HCT116 (cell line): ENCODE measurements at regions not wholly inside any gene's neighbourhood (a gene's known extent, or its start where the extent isn't known, plus 50 kb on each side); places are given as distances from the start of the nearest gene placed in this dataset.

Experiments used
- ATAC-seq: fragments of 200-7000 bp; cut with Tn5 transposase; 2 replicates; pipeline ENCODE4 v1.9.1; 2020; ENCODE audit warnings: mild to moderate bottlenecking, moderate library complexity
- BruUV-seq: library from RNA; stranded (reverse); fragments of 400-500 nt; replicated peaks from 2 replicates; lab custom pipeline; 2021; lab: Mats Ljungman, UMichigan
- CTCF ChIA-PET: fragments of 300-600 bp; sonication (Branson Sonifier 250); formaldehyde crosslinking; loops from one replicate; lab custom pipeline; 2021; ENCODE audit warnings: antibody characterized with exemption; lab: Charles Lee
- POLR2A ChIA-PET: fragments of 300-600, 350-600 bp; sonication (Branson Sonifier 250); formaldehyde crosslinking; loops from one replicate; lab custom pipeline; 2021; ENCODE audit warnings: antibody characterized with exemption; lab: Charles Lee
- RAD21 ChIA-PET, 2 experiments: fragments of 300-600 bp; sonication (Branson Sonifier 250); formaldehyde crosslinking; loops; one replicate each; lab custom pipeline; 2023; ENCODE audit warnings: low total read pairs in 2 of 2; ENCODE audit not compliant: uncharacterized antibody in 2 of 2, unreplicated experiment in 2 of 2, low non-redundant PET in 1 of 2; lab: Charles Lee
- DNase-seq: peaks from one replicate; pipeline ENCODE4 v3.0.0-alpha.2; 2010; ENCODE audit warnings: low read depth, low spot score
- H2AFZ ChIP-seq: fragments of 200-600 bp; shearing (Covaris generic), sonication (generic); 2 replicates; pipeline ENCODE4 v1.6.1; 2017; ENCODE audit warnings: low read depth, mixed run types, mixed read lengths, antibody characterized with exemption, low read length; ENCODE audit not compliant: poor library complexity, severe bottlenecking
- H3K27ac ChIP-seq: 2 replicates; pipeline ENCODE4 v1.5.1; 2012; ENCODE audit warnings: low read depth, low read length
- H3K27me3 ChIP-seq: fragments of 200-600 bp; sonication (generic); 2 replicates; pipeline ENCODE4 v1.6.1; 2016; ENCODE audit warnings: mixed run types, low read length, mixed read lengths; ENCODE audit not compliant: insufficient read depth
- H3K36me3 ChIP-seq, 2 experiments: fragments of 200-500 bp in 1 of 2; fragments of 200-600 bp in 1 of 2; sonication (Bioruptor generic) in 1 of 2; sonication (generic) in 1 of 2; 2 replicates each; pipeline versions ENCODE4 v1.5.1 to v1.6.1; 2014 to 2016; ENCODE audit warnings: low read length in 2 of 2, inconsistent platforms in 1 of 2, mixed read lengths in 1 of 2, mixed run types in 1 of 2; ENCODE audit not compliant: insufficient read depth in 2 of 2, control insufficient read depth in 1 of 2
- H3K4me1 ChIP-seq, 2 experiments: fragments of 200-600 bp in 1 of 2; sonication (generic) in 1 of 2; 2 replicates each; pipeline versions ENCODE4 v1.5.1 to v1.6.1; 2012 to 2017; ENCODE audit warnings: low read length in 2 of 2, inconsistent platforms in 1 of 2, mild to moderate bottlenecking in 1 of 2, mixed read lengths in 1 of 2, mixed run types in 1 of 2, moderate library complexity in 1 of 2; ENCODE audit not compliant: insufficient read depth in 2 of 2, control insufficient read depth in 1 of 2
- H3K4me2 ChIP-seq: fragments of 200-600 bp; sonication (generic); 2 replicates; pipeline ENCODE4 v1.6.1; 2017; ENCODE audit warnings: mixed run types, low read length, mixed read lengths
- H3K4me3 ChIP-seq, 2 experiments: fragments of 200-600 bp in 1 of 2; sonication (generic) in 1 of 2; replicated peaks in 1 of 2; 2 replicates each; pipeline ENCODE4 v1.5.1; 2011 to 2016; ENCODE audit warnings: low read length in 2 of 2, control low read depth in 1 of 2, low read depth in 1 of 2, mild to moderate bottlenecking in 1 of 2, mixed read lengths in 1 of 2, mixed run types in 1 of 2
- H3K79me2 ChIP-seq: fragments of 200-600 bp; sonication (generic); 2 replicates; pipeline ENCODE4 v1.6.1; 2017; ENCODE audit warnings: mild to moderate bottlenecking, mixed run types, low read length, moderate library complexity, mixed read lengths; ENCODE audit not compliant: insufficient read depth
- H3K9ac ChIP-seq: fragments of 200-600 bp; sonication (generic); 2 replicates; pipeline ENCODE4 v1.6.1; 2016; ENCODE audit warnings: low read length, mixed read lengths
- H3K9me2 ChIP-seq: fragments of 200-600 bp; sonication (generic), shearing (Covaris generic); 2 replicates; pipeline ENCODE4 v1.6.1; 2017; ENCODE audit warnings: mixed run types, mild to moderate bottlenecking, moderate library complexity; ENCODE audit not compliant: insufficient read depth
- H3K9me3 ChIP-seq, 2 experiments: fragments of 200-500 bp in 1 of 2; fragments of 200-600 bp in 1 of 2; sonication (Bioruptor generic) in 1 of 2; sonication (generic) in 1 of 2; 2 replicates each; pipeline ENCODE4 v1.6.1; 2014 to 2017; ENCODE audit warnings: low read length in 2 of 2, mixed read lengths in 2 of 2, inconsistent platforms in 1 of 2, low read depth in 1 of 2, mild to moderate bottlenecking in 1 of 2, mixed run types in 1 of 2, moderate library complexity in 1 of 2; ENCODE audit not compliant: control insufficient read depth in 1 of 2, insufficient read depth in 1 of 2
- H4K20me1 ChIP-seq: fragments of 200-600 bp; sonication (generic), shearing (Covaris generic); 2 replicates; pipeline ENCODE4 v1.6.1; 2017; ENCODE audit warnings: mixed run types, mild to moderate bottlenecking, moderate library complexity; ENCODE audit not compliant: insufficient read depth
- ATF3 ChIP-seq: IDR thresholded peaks from 2 replicates; pipeline ENCODE4 v1.6.1; 2012
- CBX3 ChIP-seq: IDR thresholded peaks from 2 replicates; pipeline ENCODE4 v1.6.1; 2012; ENCODE audit warnings: low read depth
- CEBPB ChIP-seq: IDR thresholded peaks from 2 replicates; pipeline ENCODE4 v1.6.1; 2012; ENCODE audit warnings: low read depth
- CTCF ChIP-seq, 3 experiments: fragments of 200-600 bp in 1 of 3; sonication (generic) in 1 of 3; IDR thresholded peaks in 2 of 3; conservative IDR thresholded peaks in 1 of 3; 2 replicates each; pipeline ENCODE4 v1.5.1; 2012 to 2017; ENCODE audit warnings: low read depth in 2 of 3, low read length in 2 of 3, antibody characterized with exemption in 1 of 3, borderline replicate concordance in 1 of 3, control low read depth in 1 of 3, mild to moderate bottlenecking in 1 of 3, mixed read lengths in 1 of 3, mixed run types in 1 of 3, moderate library complexity in 1 of 3; ENCODE audit not compliant: insufficient read depth in 1 of 3
- EGR1 ChIP-seq: IDR thresholded peaks from 2 replicates; pipeline ENCODE4 v1.6.1; 2012; ENCODE audit warnings: low read depth
- EZH2phosphoT487 ChIP-seq: fragments of 200-600 bp; IDR thresholded peaks from 2 replicates; pipeline ENCODE4 v1.6.1; 2018; ENCODE audit warnings: antibody characterized with exemption, borderline replicate concordance
- FOSL1 ChIP-seq: IDR thresholded peaks from 2 replicates; pipeline ENCODE4 v1.6.1; 2012; ENCODE audit warnings: low read depth
- JUND ChIP-seq: IDR thresholded peaks from 2 replicates; pipeline ENCODE4 v1.6.1; 2012
- MAX ChIP-seq: IDR thresholded peaks from 2 replicates; pipeline ENCODE4 v1.6.1; 2012
- POLR2A ChIP-seq: IDR thresholded peaks from 2 replicates; pipeline ENCODE4 v1.7.0; 2011; ENCODE audit warnings: borderline replicate concordance; ENCODE audit not compliant: insufficient read depth, insufficient read length; ENCODE audit errors: extremely low read depth
- POLR2AphosphoS5 ChIP-seq: IDR thresholded peaks from 2 replicates; pipeline ENCODE4 v1.6.1; 2011; ENCODE audit warnings: mild to moderate bottlenecking, low read depth, low read length, moderate library complexity
- RAD21 ChIP-seq: IDR thresholded peaks from 2 replicates; pipeline ENCODE4 v1.6.1; 2012; ENCODE audit warnings: low read depth, mild to moderate bottlenecking
- REST ChIP-seq: IDR thresholded peaks from 2 replicates; pipeline ENCODE4 v1.6.1; 2012; ENCODE audit warnings: low read depth
- SP1 ChIP-seq: IDR thresholded peaks from 2 replicates; pipeline ENCODE4 v1.6.1; 2012; ENCODE audit warnings: low read depth
- TCF7L2 ChIP-seq: IDR thresholded peaks from 2 replicates; pipeline ENCODE4 v1.7.0; 2011; ENCODE audit warnings: borderline replicate concordance, inconsistent platforms; ENCODE audit not compliant: insufficient read depth, insufficient read length; ENCODE audit errors: extremely low read depth
- YY1 ChIP-seq: IDR thresholded peaks from 2 replicates; pipeline ENCODE4 v1.6.1; 2011; ENCODE audit warnings: low read length, low read depth, moderate library complexity, mild to moderate bottlenecking; ENCODE audit not compliant: insufficient replicate concordance; ENCODE audit errors: extremely low read depth
- ZBTB33 ChIP-seq: IDR thresholded peaks from 2 replicates; pipeline ENCODE4 v1.6.1; 2011; ENCODE audit warnings: mild to moderate bottlenecking, low read length, moderate library complexity; ENCODE audit not compliant: insufficient replicate concordance; ENCODE audit errors: extremely low read depth
- ZFX ChIP-seq: fragments of 450-650 bp; IDR thresholded peaks from 2 replicates; pipeline ENCODE4 v1.6.1; 2017
- intact Hi-C: fragments of 100-400 bp; cut with micrococcal nuclease; formaldehyde crosslinking; loops from 2 replicates; pipeline ENCODE4 v1.10.0; 2022

DNA sequence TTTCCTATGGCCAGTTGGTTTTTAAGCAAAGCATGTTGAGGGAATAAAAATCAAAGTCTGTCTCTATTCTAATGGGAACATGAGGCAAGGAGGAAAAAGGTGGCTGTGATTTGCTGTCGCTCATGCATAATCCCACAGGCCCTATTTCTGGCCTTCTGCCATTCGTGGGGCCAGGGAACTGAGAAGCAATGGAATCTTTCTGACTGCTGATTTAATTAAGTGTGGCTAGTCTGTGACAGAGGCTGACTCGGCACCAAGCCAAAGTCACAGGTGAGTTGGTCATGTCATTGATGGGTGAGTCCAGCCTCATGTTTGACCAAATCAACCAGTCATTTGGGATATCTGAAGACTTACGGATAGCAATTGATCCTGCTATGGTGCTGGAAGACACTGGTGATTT, 429.3 kb upstream of the CADM1 start (continued):
- TF ChIP-seq JUND (no peak), CBX3 (no peak)

- no peaks in the 10 kb centered on the region for H3K27me3 ChIP-seq
- H3K79me2 ChIP-seq = no peaks in the 10 kb centered on the region
- TF ChIP-seq SP1 (no peak), CTCF (IDR thresholded peaks at IDR 0.05 in 2 of 3, conservative IDR thresholded peaks at IDR 0.05 in 1 of 3; ENCODE audit: borderline replicate concordance in 1 of 3, insufficient read depth in 1 of 3, low read depth in 2 of 3, low read length in 2 of 3) (no peak), JUND (no peak), YY1 (no peak), POLR2A (no peak), MAX (no peak), REST (no peak), CBX3 (no peak), EZH2phosphoT487 (no peak), ATF3 (no peak), ZBTB33 (no peak), CEBPB (no peak), EGR1 (no peak), ZFX (no peak), POLR2AphosphoS5 (no peak), RAD21 (no peak), TCF7L2 (no peak), FOSL1 (no peak)
- TF ChIP-seq, all 23 proteins: peak for 0
- no peaks in the 10 kb centered on the region for H3K36me3 ChIP-seq
- no TSS peak for BruUV-seq
- H3K9me2 ChIP-seq = no peaks in the 10 kb centered on the region
- DNase-seq (no peak), ATAC-seq (no peak)
- no peak overlapping the region for H3K4me2 ChIP-seq
- H3K9ac ChIP-seq = no peak overlapping the region
- POLR2A ChIA-PET = no interaction called here
- RAD21 ChIA-PET = no interaction called here
- intact Hi-C loops = no loop called here
- no peak overlapping the region for H3K4me3 ChIP-seq
- no peaks in the 10 kb centered on the region; a peak in 2 of 4 replicates for H3K9me3 ChIP-seq
- no peaks in the 10 kb centered on the region for H3K4me1 ChIP-seq
- CTCF ChIA-PET = no interaction called here
- no peak overlapping the region for H3K27ac ChIP-seq
- H2AFZ ChIP-seq = no peak overlapping the region
- H4K20me1 ChIP-seq = no peaks in the 10 kb centered on the region
Measured at GRCh38 chr11:115931548-115932083, 427.4 kb upstream of the CADM1 start.
